HG02943 (cell line): ENCODE measurements at regions not wholly inside any gene's neighbourhood (a gene's known extent, or its start where the extent isn't known, plus 50 kb on each side); places are given as distances from the start of the nearest gene placed in this dataset.

Experiments
- ATAC-seq: cut with Tn5 transposase; IDR thresholded peaks from one replicate; pipeline ENCODE4 v1.9.1; 2021; ENCODE audit warnings: mild to moderate bottlenecking, low read depth, moderate library complexity; ENCODE audit not compliant: unreplicated experiment

DNA sequence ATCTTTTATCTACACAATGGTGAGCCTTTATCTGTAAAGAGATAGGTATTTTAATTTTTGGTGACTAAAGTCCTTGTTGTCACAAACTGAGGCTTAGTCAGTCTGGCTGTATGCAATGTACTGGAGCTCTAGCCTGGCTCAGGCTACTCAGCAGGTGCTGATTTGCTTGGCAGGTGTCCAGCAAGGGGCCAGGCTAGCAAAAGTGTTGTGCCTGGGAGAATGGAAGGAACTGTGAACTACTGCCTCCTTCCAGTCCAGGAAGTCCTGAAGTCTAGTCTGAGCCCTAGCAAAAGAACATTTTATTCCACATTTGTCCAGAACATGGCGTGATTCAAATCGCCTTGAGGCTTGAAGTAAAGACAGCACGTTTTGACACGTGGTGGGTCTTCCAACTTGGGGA lies 260.5 kb downstream of the CCDC85A start:
- no peak for ATAC-seq

DNA sequence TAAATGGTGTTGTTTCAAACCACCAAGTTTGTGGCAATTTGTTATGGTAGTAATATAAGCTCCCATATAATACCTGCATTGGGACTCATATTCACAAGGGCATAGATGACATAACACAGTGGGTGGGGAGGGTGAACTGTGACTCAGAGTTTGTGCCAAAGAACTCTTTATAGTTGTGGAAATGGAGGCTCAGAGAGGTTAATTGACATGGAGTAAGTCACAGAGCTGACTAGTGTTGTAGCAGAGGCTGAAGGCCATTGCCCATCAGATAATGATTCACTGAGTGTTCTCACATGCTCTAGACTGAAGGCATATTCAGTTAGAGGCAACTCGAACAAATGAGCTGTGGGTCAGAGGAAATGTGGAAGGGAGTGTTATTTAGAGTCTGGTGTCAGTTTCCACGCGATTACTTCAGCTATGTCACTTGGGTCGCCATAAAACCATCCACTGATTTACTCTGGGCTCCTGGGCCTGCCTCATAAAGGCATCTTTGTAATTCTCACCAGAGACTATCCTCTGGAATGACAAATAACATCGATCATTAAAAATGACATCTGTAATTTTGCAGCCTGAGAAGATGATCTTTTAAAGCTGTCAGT lies 264.7 kb downstream of the CCDC85A start:
- no peak for ATAC-seq

- no peak for ATAC-seq
Measured at GRCh38 chr2:56449002-56449431, 265.2 kb downstream of the CCDC85A start.

DNA sequence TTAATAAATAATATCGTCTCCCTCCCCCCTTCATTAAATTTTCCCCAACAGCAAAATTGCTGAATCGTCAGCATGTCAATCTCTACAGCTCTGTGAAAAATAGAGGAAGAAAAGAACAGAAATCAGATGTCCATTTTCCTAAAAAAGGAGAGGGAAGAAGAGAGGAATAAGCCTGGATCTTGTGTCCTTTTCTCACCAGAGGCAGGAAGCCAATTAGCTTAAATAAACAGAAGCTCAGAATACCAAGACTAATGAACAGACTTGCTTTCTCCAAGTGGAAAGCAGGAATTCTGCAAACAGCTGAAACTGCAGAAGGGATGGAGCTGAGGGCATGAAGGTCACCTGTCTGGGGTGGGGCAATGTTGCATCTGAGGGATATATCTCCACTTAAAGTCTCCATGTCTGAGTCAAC lies 265.7 kb downstream of the CCDC85A start:
- no peak for ATAC-seq

DNA sequence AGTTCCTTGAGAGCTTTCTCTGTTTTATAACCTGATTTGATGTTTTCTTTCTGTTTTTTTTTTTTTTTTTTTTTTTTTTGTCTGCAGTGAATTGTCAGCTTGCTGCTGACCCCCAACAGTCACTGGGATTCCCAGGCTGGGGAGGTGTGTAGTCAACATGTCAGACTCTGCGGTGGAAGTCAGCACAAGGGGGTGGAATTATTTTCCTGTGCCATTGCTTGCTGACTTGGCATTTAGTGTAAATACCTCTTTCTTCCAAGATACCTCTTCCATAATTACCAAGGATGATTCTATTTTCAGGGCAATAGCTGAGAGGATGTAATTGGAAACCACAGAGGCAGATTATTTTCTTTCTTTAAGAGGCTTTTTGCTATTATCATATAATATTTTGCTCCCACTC lies 266.3 kb downstream of the CCDC85A start:
- ATAC-seq, result no peak

DNA sequence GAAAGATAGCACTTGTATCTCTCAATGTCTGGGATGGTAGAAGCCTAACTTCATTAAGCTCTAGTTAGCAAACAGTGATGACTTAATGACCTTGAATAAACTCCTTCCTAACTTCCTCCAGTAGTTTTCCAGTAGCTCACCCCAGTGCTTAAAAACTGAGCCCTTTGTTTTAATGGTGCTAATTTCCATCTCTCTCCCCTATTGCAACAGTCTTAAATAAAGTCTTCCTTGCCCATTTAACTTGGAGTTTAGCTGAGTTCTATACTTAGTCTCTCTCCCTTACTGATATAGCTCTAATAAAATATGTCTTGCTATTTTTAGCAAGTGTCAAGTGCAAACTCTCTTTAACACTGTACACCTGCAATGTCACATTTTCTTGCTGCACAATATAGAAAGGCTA lies 267.0 kb downstream of the CCDC85A start:
- ATAC-seq, result no peak

GRCh38 chr2:56455642-56456041 lies 271.9 kb downstream of the CCDC85A start:
- no peak for ATAC-seq

DNA sequence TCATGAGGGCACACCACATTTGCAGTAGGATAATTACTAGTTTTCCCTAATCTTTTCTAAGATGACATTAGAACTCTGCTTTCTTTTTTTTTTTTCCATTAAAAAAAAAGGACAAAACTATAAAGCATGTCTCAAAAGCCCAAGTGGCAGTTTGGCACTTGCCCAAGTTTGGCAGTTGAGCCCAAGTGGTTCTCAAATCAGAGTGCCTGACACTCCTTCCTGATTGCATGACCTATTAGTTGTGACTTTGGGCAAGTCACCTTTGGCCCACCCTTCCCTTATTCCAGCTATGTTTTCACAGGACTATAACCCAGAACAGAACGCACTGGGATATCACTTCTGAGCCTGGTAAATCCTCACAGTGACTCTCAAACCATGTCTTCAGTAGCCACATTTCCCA lies 273.0 kb downstream of the CCDC85A start:
- ATAC-seq, result no peak

GRCh38 chr2:56460508-56460907 lies 276.7 kb downstream of the CCDC85A start:
- no peak for ATAC-seq

DNA sequence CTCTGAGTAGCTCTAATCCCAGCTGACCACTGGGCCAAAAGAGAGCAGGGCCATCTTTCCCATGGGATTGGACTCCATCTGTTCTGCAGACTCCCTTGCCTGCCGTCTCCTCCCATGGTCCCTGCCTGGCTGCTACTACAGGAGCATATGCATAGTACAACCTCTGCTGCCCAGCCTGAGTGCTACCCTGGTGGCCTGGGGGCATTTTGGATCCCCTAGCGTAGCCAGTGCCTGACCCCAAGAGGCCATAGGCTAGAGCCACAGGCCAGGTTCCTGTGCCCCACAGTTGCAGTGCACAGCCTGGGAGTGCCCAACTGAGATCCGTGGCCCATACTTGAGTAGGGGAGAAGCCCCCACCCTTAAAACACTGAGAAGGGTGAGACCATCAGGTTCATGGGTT lies 280.3 kb downstream of the CCDC85A start:
- ATAC-seq, result no peak

DNA sequence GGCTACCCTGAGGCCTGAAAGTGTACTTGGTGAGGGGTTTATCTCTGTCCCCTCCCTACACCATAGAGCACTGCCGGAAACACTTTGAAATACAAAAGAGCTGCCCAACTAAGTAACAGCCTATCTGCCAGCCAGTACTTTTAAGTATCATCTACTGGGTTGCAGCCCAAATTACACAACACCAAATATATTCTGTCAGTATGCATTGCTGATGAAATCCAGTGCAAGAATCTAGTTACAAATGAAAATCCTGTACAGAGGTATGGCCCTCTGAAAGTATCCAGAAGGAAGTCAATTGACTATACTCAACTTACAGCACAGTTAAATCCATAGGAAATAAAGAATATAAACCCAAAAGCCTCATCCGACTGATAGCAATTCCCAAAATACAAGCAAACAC lies 280.8 kb downstream of the CCDC85A start:
- no peak for ATAC-seq

GRCh38 chr2:56465491-56465890 lies 281.7 kb downstream of the CCDC85A start:
- ATAC-seq, result no peak

DNA sequence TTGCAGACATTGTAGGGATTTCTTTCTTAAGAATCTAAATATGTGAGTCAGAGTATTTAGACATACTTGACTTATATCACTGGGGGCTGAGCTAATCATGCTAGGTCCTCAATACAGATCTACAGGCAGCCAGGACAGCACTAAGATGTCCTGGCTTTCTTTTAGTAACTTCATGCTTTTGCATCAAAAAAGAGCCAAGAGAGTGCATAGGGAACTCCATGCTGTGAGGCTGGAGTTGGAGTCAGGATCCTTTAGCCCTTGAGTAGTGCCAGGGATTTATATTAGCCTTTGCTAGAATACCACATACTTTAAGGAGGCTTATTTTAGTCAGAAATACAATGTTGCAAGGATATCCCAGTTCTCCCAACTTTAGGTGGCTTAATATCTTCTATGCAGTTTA lies 289.7 kb downstream of the CCDC85A start:
- ATAC-seq, result no peak

- no peak for ATAC-seq
Measured at GRCh38 chr2:56474412-56475158, 290.8 kb downstream of the CCDC85A start.

- no peak for ATAC-seq
Measured at GRCh38 chr2:56475191-56475590, 291.4 kb downstream of the CCDC85A start.

DNA sequence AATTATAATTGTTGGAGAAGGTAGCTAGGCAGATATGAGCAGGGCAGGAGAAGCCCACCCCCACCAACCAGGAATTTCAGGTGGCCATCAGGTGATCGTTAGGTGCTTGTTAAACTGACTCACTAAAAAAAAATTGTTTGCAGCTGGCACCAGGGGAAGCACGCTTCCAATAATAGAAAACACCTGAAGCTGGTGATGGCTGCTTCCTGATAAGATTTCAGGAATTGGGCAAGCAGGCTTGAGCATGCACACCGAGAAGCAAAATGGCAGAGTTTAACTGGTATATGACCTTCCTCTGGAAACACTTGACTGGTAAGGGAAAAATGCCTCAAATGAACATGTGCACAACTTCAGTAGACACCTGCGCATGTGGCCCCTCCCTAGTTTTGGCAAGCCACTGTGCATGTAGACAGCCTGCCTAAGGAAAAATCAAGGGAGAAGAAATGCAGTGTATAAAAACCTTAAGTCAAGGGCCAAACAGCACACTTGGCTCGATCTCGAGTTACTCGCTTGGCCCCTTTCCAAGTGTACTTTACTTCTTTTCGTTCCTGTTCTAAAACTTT lies 292.8 kb downstream of the CCDC85A start:
- ATAC-seq, result no peak

DNA sequence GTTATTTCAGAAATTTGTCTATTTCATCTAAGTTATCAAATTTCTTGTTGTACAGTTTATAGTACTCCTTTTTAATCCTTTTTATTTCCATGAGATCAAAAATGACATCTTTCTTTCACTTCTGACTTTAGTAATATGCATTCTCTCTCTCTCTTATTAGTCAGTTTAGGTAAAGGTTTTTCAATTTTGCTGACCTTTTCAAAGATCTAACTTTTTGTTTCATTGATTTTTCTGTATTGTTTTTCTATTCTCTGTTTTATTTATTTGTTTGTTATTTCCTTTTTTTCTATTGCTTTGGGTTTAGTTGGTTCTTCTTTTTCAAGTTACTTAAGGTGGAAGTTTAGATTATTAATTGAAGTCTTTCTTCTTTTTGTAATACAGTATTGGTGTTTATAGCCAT lies 294.2 kb downstream of the CCDC85A start:
- no peak for ATAC-seq

GRCh38 chr2:56483081-56483480 lies 299.3 kb downstream of the CCDC85A start:
- no peak for ATAC-seq

- no peak for ATAC-seq
Measured at GRCh38 chr2:56484906-56485305, 301.1 kb downstream of the CCDC85A start.

DNA sequence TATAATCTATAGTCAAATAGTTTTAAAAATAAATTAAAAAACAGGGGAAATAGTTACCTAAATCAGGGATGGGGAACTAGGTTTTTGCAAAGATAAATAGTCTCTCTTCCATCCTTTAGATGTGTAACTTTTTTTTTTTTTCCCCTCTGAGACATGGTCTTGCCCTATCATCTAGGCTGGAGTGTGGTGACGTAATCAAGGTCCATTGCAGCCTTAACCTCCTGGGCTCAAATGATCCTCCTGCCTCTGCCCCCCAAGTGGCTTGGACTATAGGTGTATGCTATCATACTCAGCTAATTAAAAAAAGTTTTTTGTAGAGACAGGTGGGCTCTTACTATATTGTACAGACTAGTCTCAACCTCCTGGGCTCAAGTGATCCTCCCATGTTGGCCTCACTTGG lies 316.5 kb downstream of the CCDC85A start:
- ATAC-seq, result no peak

GRCh38 chr2:56502616-56503015 lies 318.8 kb downstream of the CCDC85A start:
- ATAC-seq, result no peak

DNA sequence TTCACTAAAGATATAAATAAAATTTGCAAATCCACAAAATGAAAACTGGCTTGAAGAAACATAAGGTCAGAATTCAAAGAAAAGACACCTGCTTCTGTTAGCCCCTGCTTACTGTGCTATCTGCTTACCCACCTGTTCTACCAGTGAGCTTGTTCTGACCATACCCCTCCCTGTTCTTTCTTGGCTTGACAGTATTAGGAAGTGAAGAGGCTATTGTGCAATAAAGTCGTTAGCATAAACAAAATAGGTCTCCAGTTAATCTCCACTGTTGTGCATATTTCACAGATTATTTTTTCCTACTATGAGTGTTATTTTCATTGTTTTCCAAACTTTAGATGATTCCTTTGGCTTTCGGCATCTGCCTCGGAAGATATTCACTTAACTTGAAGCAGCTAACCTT lies 322.1 kb downstream of the CCDC85A start:
- no peak for ATAC-seq
